H1 (cell line): ENCODE measurements at regions not wholly inside any gene's neighbourhood (a gene's known extent, or its start where the extent isn't known, plus 50 kb on each side); places are given as distances from the start of the nearest gene placed in this dataset.

Experiments
- CTCF ChIA-PET: fragments of 300-600 bp; sonication (Branson Sonifier 250); formaldehyde crosslinking; loops from one replicate; lab custom pipeline; 2021; ENCODE audit not compliant: partially characterized antibody; lab: Charles Lee
- POLR2A ChIA-PET: fragments of 300-600 bp; sonication (Branson Sonifier 250); formaldehyde crosslinking; loops from one replicate; lab custom pipeline; 2021; ENCODE audit warnings: inconsistent platforms; ENCODE audit not compliant: partially characterized antibody; lab: Charles Lee
- DNase-seq, 2 experiments: peaks; one replicate each; pipeline versions ENCODE4 v3.0.0 to v3.0.0-alpha.2; 2010 to 2022; ENCODE audit warnings: low spot score in 2 of 2, low read depth in 1 of 2, mixed read lengths in 1 of 2
- FAIRE-seq: peaks from 2 replicates; lab custom pipeline; 2011; peaks lifted over from hg19 to GRCh38; lab: Jason Lieb, UNC
- H2AFZ ChIP-seq: 2 replicates; pipeline ENCODE4 v1.8.1; 2012; ENCODE audit warnings: low read length, inconsistent platforms
- H2AK5ac ChIP-seq: 2 replicates; pipeline ENCODE4 v1.6.1; 2013; ENCODE audit warnings: low read depth, low read length
- H2BK120ac ChIP-seq: replicated peaks from 2 replicates; pipeline ENCODE3; 2013; ENCODE audit warnings: low read depth, low read length, inconsistent platforms
- H2BK12ac ChIP-seq: 2 replicates; pipeline ENCODE4 v1.6.1; 2013; ENCODE audit warnings: low read depth, low read length
- H2BK15ac ChIP-seq: 2 replicates; pipeline ENCODE4 v1.6.1; 2013; ENCODE audit warnings: low read length
- H2BK20ac ChIP-seq: 2 replicates; pipeline ENCODE4 v1.6.1; 2013; ENCODE audit warnings: low read length
- H2BK5ac ChIP-seq: 2 replicates; pipeline ENCODE4 v1.6.1; 2013; ENCODE audit warnings: low read depth, low read length
- H3K14ac ChIP-seq: 2 replicates; pipeline ENCODE4 v1.6.1; 2013; ENCODE audit warnings: inconsistent platforms; ENCODE audit not compliant: insufficient read length
- H3K18ac ChIP-seq: 2 replicates; pipeline ENCODE4 v1.6.1; 2013; ENCODE audit warnings: low read length; ENCODE audit errors: extremely low read depth
- H3K23ac ChIP-seq: 2 replicates; pipeline ENCODE4 v1.6.1; 2013; ENCODE audit warnings: inconsistent platforms; ENCODE audit not compliant: insufficient read length
- H3K23me2 ChIP-seq: 2 replicates; pipeline ENCODE4 v1.6.1; 2013; ENCODE audit warnings: low read depth, low read length
- H3K27ac ChIP-seq: 2 replicates; pipeline ENCODE4 v1.6.1; 2011; ENCODE audit warnings: low read depth, low read length, inconsistent platforms
- H3K27me3 ChIP-seq, 4 experiments: replicated peaks in 1 of 4; 1 replicate in 1 of 4; 2 replicates in 3 of 4; pipeline versions ENCODE4 v1.6.1 to v1.8.1; 2011 to 2013; ENCODE audit warnings: low read length in 3 of 4, mild to moderate bottlenecking in 3 of 4, inconsistent platforms in 2 of 4, mixed read lengths in 2 of 4, moderate library complexity in 1 of 4; ENCODE audit not compliant: control insufficient read depth in 3 of 4, insufficient read depth in 3 of 4; ENCODE audit errors: extremely low read depth in 1 of 4
- H3K36me3 ChIP-seq, 4 experiments: 2 replicates each; pipeline versions ENCODE4 v1.6.1 to v1.8.1; 2011 to 2013; ENCODE audit warnings: mild to moderate bottlenecking in 4 of 4, low read length in 3 of 4, moderate library complexity in 2 of 4, control low read depth in 1 of 4, inconsistent platforms in 1 of 4; ENCODE audit not compliant: insufficient read depth in 4 of 4, control insufficient read depth in 2 of 4
- H3K4ac ChIP-seq: replicated peaks from 2 replicates; pipeline ENCODE3; 2013; ENCODE audit warnings: low read length, low read depth, mixed read lengths, inconsistent platforms; ENCODE audit not compliant: insufficient read length
- H3K4me1 ChIP-seq, 4 experiments: replicated peaks in 1 of 4; 1 replicate in 1 of 4; 2 replicates in 3 of 4; pipeline versions ENCODE4 v1.6.1 to v1.8.1; 2011 to 2013; ENCODE audit warnings: low read length in 3 of 4, inconsistent platforms in 2 of 4, mixed read lengths in 1 of 4; ENCODE audit not compliant: insufficient read depth in 4 of 4, control insufficient read depth in 3 of 4
- H3K4me2 ChIP-seq, 2 experiments: 2 replicates each; pipeline versions ENCODE4 v1.6.1 to v1.8.1; 2011 to 2013; ENCODE audit warnings: low read depth in 2 of 2, low read length in 2 of 2, control low read depth in 1 of 2, inconsistent platforms in 1 of 2, mild to moderate bottlenecking in 1 of 2; ENCODE audit not compliant: insufficient read depth in 1 of 2
- H3K4me3 ChIP-seq, 4 experiments: fragments of 200-600, 300-600 bp in 1 of 4; sonication (generic), shearing (Covaris generic), sonication (Bioruptor Twin) in 1 of 4; 2 replicates each; pipeline versions ENCODE4 v1.5.1 to v1.8.1; 2011 to 2016; ENCODE audit warnings: low read length in 4 of 4, low read depth in 3 of 4, control low read depth in 2 of 4, inconsistent platforms in 2 of 4, mild to moderate bottlenecking in 2 of 4, mixed read lengths in 1 of 4, moderate library complexity in 1 of 4; ENCODE audit not compliant: insufficient read depth in 2 of 4; ENCODE audit errors: extremely low read depth in 1 of 4
- H3K56ac ChIP-seq: replicated peaks from 2 replicates; pipeline ENCODE3; 2013; ENCODE audit warnings: low read depth, mild to moderate bottlenecking, mixed read lengths, low read length, inconsistent platforms; ENCODE audit not compliant: insufficient read length
- H3K79me1 ChIP-seq: 2 replicates; pipeline ENCODE4 v1.6.1; 2013; ENCODE audit warnings: low read depth, low read length, control low read depth
- H3K79me2 ChIP-seq, 2 experiments: 2 replicates each; pipeline versions ENCODE4 v1.6.1 to v1.8.1; 2012 to 2013; ENCODE audit warnings: low read length in 2 of 2, mild to moderate bottlenecking in 2 of 2, inconsistent platforms in 1 of 2; ENCODE audit not compliant: insufficient read depth in 2 of 2, control insufficient read depth in 1 of 2
- H3K9ac ChIP-seq, 4 experiments: replicated peaks in 1 of 4; 1 replicate in 1 of 4; 2 replicates in 3 of 4; pipeline versions ENCODE4 v1.6.1 to v1.8.1; 2011 to 2013; ENCODE audit warnings: low read depth in 3 of 4, low read length in 3 of 4, control low read depth in 2 of 4, mild to moderate bottlenecking in 2 of 4, moderate library complexity in 2 of 4, inconsistent platforms in 1 of 4; ENCODE audit errors: extremely low read depth in 1 of 4
- H3K9me3 ChIP-seq, 2 experiments: 2 replicates each; pipeline versions ENCODE4 v1.6.1 to v1.8.1; 2012 to 2013; ENCODE audit warnings: mild to moderate bottlenecking in 2 of 2, moderate library complexity in 2 of 2, control low read depth in 1 of 2, inconsistent platforms in 1 of 2, low read depth in 1 of 2, low read length in 1 of 2, mixed read lengths in 1 of 2; ENCODE audit not compliant: insufficient read depth in 2 of 2
- H4K20me1 ChIP-seq, 2 experiments: replicated peaks in 1 of 2; 2 replicates each; pipeline versions ENCODE3 to v1.8.1; 2011 to 2013; ENCODE audit warnings: inconsistent platforms in 2 of 2, low read length in 2 of 2, mild to moderate bottlenecking in 1 of 2; ENCODE audit not compliant: insufficient read depth in 2 of 2, control insufficient read depth in 1 of 2
- H4K5ac ChIP-seq: 2 replicates; pipeline ENCODE4 v1.6.1; 2013; ENCODE audit warnings: low read length, low read depth, mixed read lengths, inconsistent platforms; ENCODE audit not compliant: insufficient read length
- H4K8ac ChIP-seq: 2 replicates; pipeline ENCODE4 v1.8.0; 2013; ENCODE audit warnings: mild to moderate bottlenecking, moderate library complexity, low read length, inconsistent platforms; ENCODE audit not compliant: insufficient read depth; ENCODE audit errors: extremely low read depth
- H4K91ac ChIP-seq: replicated peaks from 2 replicates; pipeline ENCODE3; 2013; ENCODE audit warnings: low read length, mixed read lengths, inconsistent platforms; ENCODE audit not compliant: insufficient read length
- ASH2L ChIP-seq: fragments of 200-600, 300-600 bp; sonication (generic); IDR thresholded peaks from one replicate; pipeline ENCODE4 v1.7.1; 2017; ENCODE audit warnings: low read length
- BACH1 ChIP-seq: IDR thresholded peaks from 2 replicates; pipeline ENCODE4 v1.6.1; 2012; ENCODE audit warnings: low read length, improper control_type of control experiment
- BCL11A ChIP-seq, 2 experiments: IDR thresholded peaks; one replicate each; pipeline ENCODE4 v1.6.1; 2011; ENCODE audit warnings: low read depth in 2 of 2, low read length in 2 of 2, mild to moderate bottlenecking in 2 of 2
- BRCA1 ChIP-seq: IDR thresholded peaks from 2 replicates; pipeline ENCODE4 v1.6.1; 2012; ENCODE audit warnings: low read depth, low read length, improper control_type of control experiment
- GABPA ChIP-seq: IDR thresholded peaks from 2 replicates; pipeline ENCODE4 v1.6.1; 2011; ENCODE audit warnings: mild to moderate bottlenecking, low read length, moderate library complexity, borderline replicate concordance; ENCODE audit not compliant: insufficient read depth
- GTF2F1 ChIP-seq: IDR thresholded peaks from 2 replicates; pipeline ENCODE4 v1.6.1; 2012; ENCODE audit warnings: low read depth, low read length, improper control_type of control experiment, borderline replicate concordance
- MAX ChIP-seq: IDR thresholded peaks from 2 replicates; pipeline ENCODE4 v1.6.1; 2012; ENCODE audit warnings: inconsistent platforms
- RAD21 ChIP-seq, 2 experiments: IDR thresholded peaks in 1 of 2; conservative IDR thresholded peaks in 1 of 2; 2 replicates each; pipeline ENCODE4 v1.6.1; 2011; ENCODE audit warnings: low read depth in 2 of 2, low read length in 2 of 2, improper control_type of control experiment in 1 of 2, inconsistent platforms in 1 of 2, mild to moderate bottlenecking in 1 of 2, moderate library complexity in 1 of 2
- SP2 ChIP-seq: IDR thresholded peaks from 2 replicates; pipeline ENCODE4 v1.6.1; 2012; ENCODE audit warnings: mild to moderate bottlenecking, low read length, inconsistent platforms
- WGBS, 2 experiments: shearing (Covaris generic) in 1 of 2; methylation state at CpG; one replicate each; pipeline versions ENCODE4 v1.1.6 to v1.1.7; 2013 to 2015; ENCODE audit warnings: low lambda C conversion rate in 2 of 2, mixed read lengths in 2 of 2, inconsistent platforms in 1 of 2, low coverage in 1 of 2, missing lambda C conversion rate in 1 of 2; ENCODE audit not compliant: insufficient replicate concordance in 2 of 2, insufficient coverage in 1 of 2, insufficient read length in 1 of 2; ENCODE audit errors: extremely low coverage in 1 of 2, missing lambda C conversion rate in 1 of 2; 5-methylcytosine and 5-hydroxymethylcytosine counted together
- TF ChIP-seq, protein P1 (sequence below), 3 experiments: IDR thresholded peaks; 1 replicate in 2 of 3; 2 replicates in 1 of 3; pipeline versions ENCODE4 v1.5.1 to v1.6.1; 2011; ENCODE audit warnings: low read length in 3 of 3, mild to moderate bottlenecking in 3 of 3, inconsistent platforms in 2 of 3, low read depth in 1 of 3, moderate library complexity in 1 of 3; ENCODE audit not compliant: insufficient read depth in 1 of 3; ENCODE audit errors: control extremely low read depth in 1 of 3
- TF ChIP-seq, protein P2 (sequence below): IDR thresholded peaks from 2 replicates; pipeline ENCODE4 v1.6.1; 2012; ENCODE audit warnings: inconsistent platforms

- TF ChIP-seq, protein P1, sequence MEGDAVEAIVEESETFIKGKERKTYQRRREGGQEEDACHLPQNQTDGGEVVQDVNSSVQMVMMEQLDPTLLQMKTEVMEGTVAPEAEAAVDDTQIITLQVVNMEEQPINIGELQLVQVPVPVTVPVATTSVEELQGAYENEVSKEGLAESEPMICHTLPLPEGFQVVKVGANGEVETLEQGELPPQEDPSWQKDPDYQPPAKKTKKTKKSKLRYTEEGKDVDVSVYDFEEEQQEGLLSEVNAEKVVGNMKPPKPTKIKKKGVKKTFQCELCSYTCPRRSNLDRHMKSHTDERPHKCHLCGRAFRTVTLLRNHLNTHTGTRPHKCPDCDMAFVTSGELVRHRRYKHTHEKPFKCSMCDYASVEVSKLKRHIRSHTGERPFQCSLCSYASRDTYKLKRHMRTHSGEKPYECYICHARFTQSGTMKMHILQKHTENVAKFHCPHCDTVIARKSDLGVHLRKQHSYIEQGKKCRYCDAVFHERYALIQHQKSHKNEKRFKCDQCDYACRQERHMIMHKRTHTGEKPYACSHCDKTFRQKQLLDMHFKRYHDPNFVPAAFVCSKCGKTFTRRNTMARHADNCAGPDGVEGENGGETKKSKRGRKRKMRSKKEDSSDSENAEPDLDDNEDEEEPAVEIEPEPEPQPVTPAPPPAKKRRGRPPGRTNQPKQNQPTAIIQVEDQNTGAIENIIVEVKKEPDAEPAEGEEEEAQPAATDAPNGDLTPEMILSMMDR (IDR thresholded peaks at IDR 0.05; ENCODE audit: control extremely low read depth in 1 of 3, insufficient read depth in 1 of 3, low read depth in 1 of 3, low read length in 3 of 3), result no peak
- TF ChIP-seq MAX (no peak), BCL11A (IDR thresholded peaks at IDR 0.05; ENCODE audit: low read depth in 2 of 2, low read length in 2 of 2) (no peak), BACH1 (no peak), BRCA1 (no peak), SP2 (no peak), ASH2L (no peak), RAD21 (IDR thresholded peaks at IDR 0.05 in 1 of 2, conservative IDR thresholded peaks at IDR 0.05 in 1 of 2; ENCODE audit: low read depth in 2 of 2, low read length in 2 of 2) (no peak), GTF2F1 (no peak), GABPA (no peak)
- TF ChIP-seq, protein P2, sequence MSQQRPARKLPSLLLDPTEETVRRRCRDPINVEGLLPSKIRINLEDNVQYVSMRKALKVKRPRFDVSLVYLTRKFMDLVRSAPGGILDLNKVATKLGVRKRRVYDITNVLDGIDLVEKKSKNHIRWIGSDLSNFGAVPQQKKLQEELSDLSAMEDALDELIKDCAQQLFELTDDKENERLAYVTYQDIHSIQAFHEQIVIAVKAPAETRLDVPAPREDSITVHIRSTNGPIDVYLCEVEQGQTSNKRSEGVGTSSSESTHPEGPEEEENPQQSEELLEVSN, result no peak
- Histone ChIP-seq H3K23ac (no peak overlapping the region), H2AK5ac (no peak overlapping the region), H3K4ac (no peak overlapping the region), H4K5ac (no peak overlapping the region), H3K4me1 (no peaks in the 10 kb centered on the region), H2AFZ (no peak overlapping the region), H2BK120ac (no peak overlapping the region), H4K91ac (no peak overlapping the region), H3K18ac (no peak overlapping the region), H3K9ac (no peak overlapping the region), H3K27ac (no peak overlapping the region), H2BK20ac (no peak overlapping the region; the same call in 1 of the 2 replicates), H3K14ac (no peak overlapping the region), H2BK15ac (no peak overlapping the region), H3K4me2 (no peak overlapping the region), H3K9me3 (peaks cover 8 to 10% of the 10 kb centered on the region in 2 experiments; a peak in 2 of 4 replicates), H3K23me2 (no peaks in the 10 kb centered on the region), H3K4me3 (no peak overlapping the region), H3K79me2 (no peaks in the 10 kb centered on the region), H3K36me3 (no peaks in the 10 kb centered on the region), H3K27me3 (no peaks in the 10 kb centered on the region), H2BK12ac (no peak overlapping the region), H3K56ac (no peak overlapping the region), H4K20me1 (no peaks in the 10 kb centered on the region), H4K8ac (no peak overlapping the region), H3K79me1 (no peaks in the 10 kb centered on the region), H2BK5ac (no peak overlapping the region)
- ChIA-PET CTCF (interaction anchor here (0.6 to 1.1 kb wide), 2 partner anchors 14 to 141 kb away, joined by 3 to 5 read pairs; no protein-coding TSS in a partner anchor), POLR2A (no interaction called here)
- WGBS, 2 experiments, result 92% methylated on average over 3 of the region's 3 CpGs; no CpG with 5 or more reads in 1 of the 2 experiments
- FAIRE-seq (no peak), DNase-seq (no peak)
Measured at GRCh38 chr15:60057554-60057953, 53.4 kb downstream of the FOXB1 start.
